HG03066 (cell line): ENCODE measurements at regions not wholly inside any gene's neighbourhood (a gene's known extent, or its start where the extent isn't known, plus 50 kb on each side); places are given as distances from the start of the nearest gene placed in this dataset.
"Not testable (repeated sequence)": the region's sequence is repeated elsewhere in the genome, so short reads cannot be mapped to it uniquely, and the experiment has no call there.

Experiments used
- ATAC-seq: cut with Tn5 transposase; IDR thresholded peaks from one replicate; pipeline ENCODE4 v1.9.1; 2021; ENCODE audit warnings: low read depth; ENCODE audit not compliant: unreplicated experiment

DNA sequence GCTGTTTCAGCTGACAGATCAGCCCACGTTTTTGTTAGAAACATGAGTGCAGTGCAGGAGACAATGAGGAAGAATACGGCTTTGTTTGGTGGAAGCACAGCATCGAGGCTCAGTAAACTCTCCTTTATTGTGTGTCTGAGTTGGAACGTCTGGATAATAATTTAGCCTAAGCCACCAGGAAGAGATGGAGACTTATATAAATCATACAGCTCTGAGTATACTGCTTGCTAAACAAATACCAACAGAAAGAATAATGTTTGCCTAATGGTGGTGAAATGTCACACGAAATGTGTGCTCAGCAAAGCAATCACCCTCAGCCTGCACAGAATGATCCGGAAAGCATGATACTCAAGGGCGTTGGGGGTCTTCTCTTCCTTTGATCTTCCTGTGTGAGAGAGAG lies 664.1 kb upstream of the ADARB2 start:
- no peak for ATAC-seq

DNA sequence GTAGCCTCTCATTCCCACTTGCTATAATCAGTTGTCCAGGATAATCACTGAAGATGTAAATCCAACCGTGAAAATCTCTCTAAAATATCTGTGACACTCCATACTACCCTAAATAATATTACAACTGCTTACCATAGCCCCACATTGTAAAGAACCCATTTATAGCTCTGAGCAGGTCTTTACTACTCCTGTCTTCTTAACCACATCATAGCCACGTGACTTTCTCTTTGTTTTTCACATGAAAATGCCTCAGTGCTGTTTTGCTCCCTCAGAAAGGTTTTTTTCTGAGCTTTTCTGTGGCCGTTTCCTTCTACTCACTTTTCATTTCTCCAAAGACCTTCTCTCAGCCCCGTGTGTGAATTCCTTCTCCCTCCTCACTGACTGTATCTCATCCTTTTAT lies 662.2 kb upstream of the ADARB2 start:
- ATAC-seq: no peak

DNA sequence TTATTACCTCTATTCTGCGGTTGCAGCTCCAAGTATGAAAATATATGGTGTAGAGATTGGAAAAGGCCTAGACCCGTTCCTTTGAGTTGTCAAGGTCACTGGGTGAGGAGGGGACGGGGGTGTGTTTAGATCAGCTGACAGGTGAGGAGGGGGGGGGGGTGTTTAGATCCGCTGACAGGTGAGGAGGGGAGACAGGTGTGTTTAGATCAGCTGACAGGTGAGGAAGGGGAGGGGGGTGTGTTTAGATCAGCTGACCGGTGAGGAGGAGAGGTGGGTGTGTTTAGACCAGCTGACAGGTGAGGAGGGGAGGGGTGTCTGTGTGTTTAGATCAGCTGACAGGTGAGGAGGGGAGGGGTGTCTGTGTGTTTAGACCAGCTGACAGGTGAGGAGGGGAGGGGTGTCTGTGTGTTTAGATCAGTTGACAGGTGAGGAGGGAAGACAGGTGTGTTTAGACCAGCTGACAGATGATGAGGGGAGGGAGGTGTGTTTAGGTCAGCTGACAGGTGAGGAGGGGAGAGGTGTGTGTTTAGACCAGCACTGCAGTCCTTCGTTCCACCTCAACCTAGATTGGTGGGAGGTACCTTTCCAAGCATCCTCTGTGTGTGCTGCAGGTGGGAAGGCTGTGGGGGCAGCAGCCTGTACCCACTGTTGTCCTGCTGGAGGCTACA lies 655.0 kb upstream of the ADARB2 start:
- no peak for ATAC-seq

DNA sequence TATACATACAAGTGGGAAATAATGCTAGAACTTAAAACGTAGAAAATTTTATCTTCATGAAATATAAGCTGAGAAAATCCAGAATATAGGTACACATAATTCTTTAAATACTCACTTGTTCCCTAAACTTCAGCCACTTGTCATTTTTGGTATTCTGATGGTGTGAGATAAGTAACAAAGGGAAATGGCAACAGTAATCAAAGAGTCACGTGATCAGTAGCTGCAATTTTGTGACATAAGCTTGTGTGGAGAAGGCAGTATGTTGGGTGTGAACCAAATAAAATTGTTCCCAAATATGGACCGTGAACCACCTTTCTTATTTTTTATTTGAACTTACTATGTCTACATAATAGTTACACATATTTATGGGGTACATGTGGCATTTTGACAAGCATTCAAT lies 650.3 kb upstream of the ADARB2 start:
- ATAC-seq: no peak

DNA sequence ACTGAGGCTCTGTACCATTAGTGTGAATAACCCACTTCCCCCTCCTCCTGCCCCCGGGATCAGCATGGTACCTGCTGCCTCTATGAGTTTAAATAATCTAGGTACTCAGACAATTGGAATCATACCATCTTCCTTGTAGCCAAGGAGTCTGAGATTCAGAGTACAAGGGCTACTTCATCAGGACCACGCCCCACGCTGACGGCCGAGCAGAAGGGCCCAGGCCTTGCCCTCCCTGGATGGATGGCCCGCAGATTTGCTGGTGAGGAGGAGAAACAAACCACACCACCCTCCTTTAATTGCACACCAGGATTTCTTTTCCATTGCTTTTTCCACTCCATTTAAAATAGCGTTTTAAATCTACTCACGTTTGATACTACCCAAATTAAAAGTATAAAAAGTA lies 649.9 kb upstream of the ADARB2 start:
- ATAC-seq: no peak

DNA sequence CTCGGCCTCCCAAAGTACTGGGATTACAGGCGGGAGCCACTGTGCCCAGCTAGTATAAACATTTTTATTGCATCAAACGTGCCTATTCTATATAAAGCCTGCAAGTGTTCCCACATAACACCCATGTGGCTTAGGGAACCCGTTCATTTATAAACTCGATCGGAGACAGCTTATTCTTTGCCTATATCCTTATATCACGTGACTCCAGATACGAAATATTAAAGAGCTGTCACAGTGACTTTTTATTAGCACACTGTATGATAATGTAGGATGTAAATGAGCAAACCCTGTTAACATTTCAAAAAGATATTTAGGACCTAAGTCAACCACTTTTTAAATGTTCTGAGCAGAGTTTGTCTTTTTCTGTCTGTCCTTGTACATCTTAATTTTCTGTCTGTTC lies 642.9 kb upstream of the ADARB2 start:
- no peak for ATAC-seq

DNA sequence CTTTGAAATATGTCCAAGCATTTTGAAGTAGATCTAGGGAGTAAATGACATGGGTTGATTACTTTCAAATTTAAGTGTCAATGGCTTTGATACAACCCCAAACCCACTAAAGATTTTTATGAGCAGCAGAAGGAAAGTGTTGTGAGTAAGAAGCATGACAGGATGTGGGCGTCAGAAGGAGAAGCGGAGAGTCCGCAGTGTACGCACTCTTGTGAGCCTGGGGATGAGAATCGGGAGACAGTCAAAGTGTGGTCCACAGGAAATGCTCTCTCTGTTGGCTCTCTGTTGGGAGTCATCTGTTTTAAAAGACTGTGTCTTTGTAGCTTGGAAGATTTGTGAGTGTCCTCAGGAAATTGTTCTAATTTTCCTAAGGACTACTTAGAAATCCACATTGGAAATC lies 629.8 kb upstream of the ADARB2 start:
- no peak for ATAC-seq

DNA sequence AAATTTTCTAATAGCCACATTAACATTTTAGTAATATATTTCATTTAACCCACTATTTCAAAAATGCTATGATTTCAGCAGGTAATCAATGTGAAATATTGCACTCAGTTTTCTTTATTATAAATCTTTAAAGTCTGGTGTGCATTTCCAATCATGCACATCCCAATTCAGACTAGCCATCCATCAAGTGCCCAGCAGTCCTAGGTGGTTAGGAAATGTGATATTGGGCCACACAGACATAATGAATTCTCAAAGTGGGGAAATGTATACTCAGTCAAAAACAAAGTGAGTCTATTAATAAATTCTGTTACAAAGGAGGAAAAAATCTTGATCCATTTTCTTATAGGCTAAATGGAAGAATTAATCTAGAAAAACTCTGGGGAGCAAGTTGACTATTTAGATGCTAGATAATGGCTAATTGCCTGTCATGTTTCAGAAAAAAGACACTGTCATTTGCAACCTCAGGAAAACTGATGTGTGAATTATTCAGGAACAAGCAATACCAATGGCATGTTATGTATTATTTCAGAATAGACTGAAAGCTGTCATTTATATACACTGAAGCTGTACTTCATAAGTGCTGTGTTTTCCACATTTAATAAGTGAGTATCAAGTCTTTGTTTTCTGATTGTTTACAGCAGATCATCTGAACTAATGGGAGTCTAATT lies 629.1 kb upstream of the ADARB2 start:
- ATAC-seq: no peak

DNA sequence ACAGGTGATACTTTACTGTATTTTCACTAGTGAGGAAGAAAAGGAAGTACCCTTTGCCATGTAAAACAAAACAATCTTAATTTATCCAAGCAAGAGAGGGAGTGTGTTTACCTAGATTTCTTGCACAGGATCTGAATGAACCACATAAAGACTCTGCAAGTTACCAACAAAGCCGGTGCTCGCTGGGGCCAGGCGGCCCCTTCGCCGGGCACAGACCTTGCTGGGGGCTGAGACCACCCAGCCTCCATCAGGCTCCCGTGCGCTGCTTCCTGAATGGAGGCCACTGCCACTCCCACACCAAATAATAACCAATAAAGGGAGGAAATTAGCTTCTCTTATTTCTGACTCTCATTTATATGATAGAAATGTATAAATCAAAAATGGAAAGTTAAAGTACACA lies 625.0 kb upstream of the ADARB2 start:
- ATAC-seq: no peak

DNA sequence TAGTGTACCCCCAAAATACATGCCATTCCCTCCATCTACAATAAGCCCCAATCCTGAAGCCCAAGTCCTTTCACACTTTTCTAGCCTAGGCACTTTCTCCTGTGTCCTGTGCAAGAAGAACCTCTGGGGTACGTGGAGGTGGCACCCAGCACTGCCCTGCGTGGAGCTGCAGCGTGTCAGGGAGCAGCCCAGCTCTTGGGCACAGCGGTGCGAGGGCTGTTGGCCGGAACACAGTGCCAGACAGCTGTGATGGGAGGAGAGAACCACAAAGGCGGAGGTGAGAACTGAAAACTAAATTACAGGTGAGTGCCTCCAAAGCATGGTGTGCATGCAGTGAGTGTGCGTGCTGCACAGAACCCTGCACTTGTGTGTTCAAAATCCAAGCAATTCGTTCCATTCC lies 621.3 kb upstream of the ADARB2 start:
- no peak for ATAC-seq

DNA sequence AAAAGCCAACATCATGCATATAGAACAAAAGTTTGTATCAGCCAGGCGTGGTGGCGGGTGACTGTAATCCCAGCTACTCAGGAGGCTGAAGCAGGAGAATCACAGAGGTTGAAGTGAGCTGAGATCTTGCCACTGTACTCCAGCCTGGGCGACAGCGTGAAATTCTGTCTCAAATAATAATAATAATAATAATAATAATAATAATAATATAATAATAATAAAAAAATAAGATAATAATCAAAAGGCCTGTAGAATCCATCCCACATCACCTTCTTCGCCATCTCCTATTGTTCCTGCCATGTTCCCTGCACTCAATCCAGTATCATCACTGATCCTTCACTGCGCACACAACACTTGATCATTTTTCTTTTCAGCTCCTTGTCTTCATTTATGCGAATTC lies 619.3 kb upstream of the ADARB2 start:
- no peak for ATAC-seq

DNA sequence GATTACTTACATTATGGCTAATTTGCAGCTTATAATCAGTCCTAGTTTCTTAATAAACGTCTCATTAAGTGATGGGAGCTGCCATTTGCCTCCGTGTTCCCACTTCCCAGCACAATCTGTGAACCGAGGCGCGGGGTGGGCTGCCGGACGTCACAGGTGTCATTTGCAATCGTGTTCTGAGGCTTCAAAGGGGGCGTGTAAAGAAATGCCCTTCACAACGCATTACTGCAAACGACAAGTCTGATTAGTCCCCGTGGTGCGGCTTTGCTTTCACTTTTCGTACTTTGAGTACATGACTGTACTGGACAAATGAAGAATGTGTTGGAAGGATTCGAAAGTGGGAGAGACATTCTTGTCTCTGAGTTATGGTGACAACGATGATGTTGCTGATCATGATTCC lies 614.2 kb upstream of the ADARB2 start:
- ATAC-seq: no peak

DNA sequence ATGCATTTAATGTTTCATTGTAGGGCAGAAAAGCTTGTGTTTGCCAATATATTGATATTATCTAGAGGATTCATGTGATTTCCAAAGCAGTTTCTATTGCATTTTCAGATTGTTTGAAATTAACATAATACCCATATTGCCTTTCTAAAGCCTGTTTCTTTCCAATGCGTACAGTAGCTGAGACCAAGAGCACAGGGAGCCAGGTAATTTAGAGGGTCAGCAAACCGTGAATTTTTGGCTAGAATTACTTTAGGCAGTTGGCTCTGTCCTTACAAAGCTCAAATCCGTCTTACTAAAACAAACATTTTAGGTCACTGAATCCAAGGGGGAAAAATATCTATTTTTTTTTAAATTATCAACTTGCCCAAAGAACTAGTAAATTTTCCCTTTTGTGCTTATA lies 604.9 kb upstream of the ADARB2 start:
- no peak for ATAC-seq

DNA sequence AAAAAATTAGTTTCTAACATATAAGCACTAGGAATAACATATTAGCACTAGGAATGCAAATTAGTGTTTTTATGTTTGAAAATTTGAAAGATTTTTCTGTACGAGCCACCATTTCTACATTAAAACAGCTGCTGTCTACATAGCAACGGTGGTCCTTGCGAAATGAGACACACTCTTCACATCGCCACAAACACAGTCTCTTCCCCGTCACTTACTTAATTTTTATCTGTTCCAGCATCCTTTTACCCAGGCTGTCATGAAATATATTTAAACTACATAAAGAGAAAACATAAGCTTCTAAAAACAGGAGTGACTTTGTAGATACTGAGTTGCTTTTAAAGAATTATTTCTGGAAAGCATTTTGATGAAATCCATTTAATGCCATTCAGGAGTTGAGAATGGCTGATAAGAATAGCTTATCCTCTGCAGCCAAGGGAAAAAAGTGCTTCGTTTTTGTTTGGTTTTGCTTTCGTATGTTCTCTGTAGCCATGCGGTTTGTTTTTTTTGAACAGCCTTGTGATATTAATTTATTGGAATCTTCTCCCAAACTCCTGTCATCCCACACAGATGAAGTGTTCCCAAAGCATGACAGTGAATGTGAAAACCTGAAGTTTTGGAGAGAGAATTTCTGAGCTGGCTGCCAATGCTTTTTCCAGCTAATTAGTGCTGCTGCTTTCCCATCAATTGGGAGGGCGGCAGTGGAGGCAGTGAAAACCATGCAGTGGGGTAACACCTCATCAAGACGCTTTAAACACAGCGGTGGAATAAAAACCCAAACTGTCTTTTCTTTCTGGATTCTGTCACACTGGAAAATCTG lies 603.7 kb upstream of the ADARB2 start:
- ATAC-seq: no peak

DNA sequence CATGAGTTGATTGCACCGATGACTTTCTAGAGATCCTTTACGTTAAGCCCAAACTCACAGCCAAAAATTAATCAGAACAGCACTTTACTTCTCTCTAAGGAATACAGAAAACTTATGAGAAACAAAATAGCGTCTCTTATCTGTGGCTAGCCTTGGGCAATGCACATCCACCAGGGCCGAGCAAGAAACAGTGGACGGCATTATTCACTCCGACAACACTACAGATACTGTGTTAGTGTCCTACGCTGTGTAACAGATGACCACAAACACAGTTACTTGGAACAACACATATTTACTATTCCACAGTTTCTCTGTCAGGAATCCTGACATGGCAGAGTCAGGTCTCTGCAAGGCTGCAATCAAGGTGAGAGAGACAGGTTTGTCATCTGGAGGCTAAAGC lies 598.3 kb upstream of the ADARB2 start:
- no peak for ATAC-seq

DNA sequence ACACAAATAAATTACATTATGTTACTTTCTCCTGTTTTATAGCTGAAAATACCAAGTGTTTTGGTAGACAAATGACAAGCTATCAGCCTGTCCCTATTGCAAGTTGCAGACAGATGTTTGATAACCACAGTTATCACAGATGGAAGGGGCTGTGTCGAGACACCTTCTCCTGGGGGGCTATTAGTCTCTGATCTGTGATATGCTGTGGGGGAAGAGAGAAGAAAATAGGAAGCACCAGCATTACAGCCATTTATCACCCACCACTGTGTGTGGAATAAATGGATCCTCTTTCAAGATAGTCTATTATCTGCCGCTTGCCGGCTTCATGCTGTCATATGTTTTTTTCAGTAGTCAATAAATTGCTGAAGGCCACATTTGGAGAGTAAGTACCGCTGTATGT lies 597.2 kb upstream of the ADARB2 start:
- ATAC-seq: no peak

DNA sequence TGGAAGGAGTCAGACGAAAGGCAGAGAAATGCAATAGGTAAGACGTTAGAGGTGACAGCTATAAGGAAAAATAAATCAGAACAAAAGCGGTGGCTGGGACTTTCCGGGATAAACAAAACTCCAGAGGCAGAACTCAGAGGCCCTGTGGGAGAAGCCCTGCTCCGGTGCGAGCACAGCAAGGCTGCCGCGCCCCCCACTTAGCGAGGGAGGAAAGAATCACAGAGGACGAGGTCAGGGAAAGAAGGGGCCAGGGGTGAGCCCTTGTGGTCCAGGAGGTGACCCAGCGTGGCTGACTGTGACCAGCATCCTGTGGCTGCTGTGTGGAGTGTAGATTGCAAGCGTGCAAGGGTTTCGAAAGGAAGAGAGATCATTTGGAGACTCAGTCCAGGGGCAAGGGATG lies 591.8 kb upstream of the ADARB2 start:
- no peak for ATAC-seq

DNA sequence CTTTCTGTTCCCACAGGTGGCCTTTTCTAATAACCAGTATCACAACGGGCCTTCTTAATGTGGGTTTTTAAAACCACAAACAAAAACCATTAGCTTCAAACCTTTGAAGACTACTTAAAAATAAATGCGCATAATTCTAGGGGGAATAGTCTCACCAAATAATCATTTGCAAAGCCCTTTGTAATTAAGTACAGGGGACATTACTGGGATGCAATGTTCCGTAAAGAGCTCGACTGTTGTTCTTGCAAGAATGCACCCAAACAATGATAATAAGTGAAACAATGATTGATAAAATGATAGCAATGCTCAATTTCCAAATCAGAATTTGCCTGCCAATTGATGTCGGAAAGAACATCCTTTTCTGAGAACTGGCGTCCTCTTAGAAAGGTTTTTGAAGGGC lies 589.1 kb upstream of the ADARB2 start:
- ATAC-seq: no peak

DNA sequence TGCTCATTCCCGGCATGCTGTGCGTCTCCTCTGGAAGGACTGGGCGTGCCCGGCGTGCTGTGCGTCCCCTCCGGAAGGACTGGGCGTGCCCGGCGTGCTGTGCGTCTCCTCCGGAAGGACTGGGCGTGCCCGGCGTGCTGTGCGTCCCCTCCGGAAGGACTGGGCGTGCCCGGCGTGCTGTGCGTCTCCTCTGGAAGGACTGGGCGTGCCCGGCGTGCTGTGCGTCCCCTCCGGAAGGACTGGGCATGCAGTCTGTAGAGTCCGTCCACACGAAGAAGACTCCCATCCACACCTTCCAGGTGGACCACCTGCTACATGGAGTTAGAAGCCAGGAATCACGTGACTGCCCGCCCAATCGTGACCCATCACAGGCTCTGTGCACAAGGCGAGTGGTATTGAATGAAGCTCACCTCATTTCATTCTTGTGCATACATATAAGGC lies 577.7 kb upstream of the ADARB2 start:
- ATAC-seq: not testable (repeated sequence)

DNA sequence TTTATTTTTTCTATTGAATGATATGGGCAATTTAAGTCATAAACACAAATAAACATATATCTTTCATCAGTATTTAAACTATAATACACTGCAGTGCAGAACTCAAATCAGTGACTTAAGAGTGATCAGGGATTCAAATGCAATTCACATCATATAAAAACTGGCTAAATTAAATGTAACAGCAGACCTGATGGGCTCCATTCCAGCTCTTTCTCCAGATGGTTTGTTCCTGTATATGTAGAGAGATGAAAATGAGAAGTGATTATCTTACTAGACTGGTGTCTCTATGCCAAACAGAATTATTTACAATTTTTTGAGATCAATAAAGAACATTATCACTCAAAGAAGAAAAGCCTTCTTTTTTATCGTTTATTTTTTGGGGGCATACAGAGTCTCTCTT lies 568.8 kb upstream of the ADARB2 start:
- no peak for ATAC-seq

DNA sequence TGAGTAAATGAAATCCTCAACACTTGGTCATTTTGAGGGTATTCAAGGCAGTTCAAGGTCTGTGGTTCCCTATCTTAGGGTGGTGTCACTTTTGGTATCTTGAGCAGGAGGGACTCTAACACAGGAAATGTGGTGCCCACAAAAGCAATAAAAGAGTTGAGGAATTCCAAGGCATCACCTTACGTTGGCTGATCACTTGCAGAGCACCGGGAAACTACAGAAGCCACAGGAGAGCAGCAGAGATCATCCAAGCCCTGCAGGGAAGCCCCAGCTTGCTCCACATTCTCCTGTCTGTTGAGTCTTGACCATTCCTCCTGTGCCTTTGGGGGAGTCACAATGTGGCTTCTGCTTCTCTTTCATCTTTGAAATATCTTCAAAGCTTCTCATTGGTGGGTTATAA lies 565.8 kb upstream of the ADARB2 start:
- ATAC-seq: no peak

DNA sequence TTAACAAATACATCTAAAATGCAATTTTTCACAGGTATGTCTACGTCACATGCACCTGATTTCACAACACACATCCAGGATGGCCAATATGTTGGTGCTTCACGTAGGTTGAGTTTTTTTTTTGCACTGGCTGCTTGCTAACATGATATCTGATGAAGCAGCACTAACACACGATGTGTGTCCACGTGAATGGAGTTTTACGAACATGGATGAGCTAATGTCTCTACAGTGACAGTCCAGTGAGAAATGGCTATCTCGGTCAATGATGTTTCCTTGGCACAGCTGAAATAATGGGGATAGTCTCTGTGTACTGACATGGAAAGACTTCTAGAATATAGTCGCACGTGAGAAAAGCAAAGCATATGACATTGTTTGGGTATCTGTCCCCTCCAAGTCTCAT lies 563.9 kb upstream of the ADARB2 start:
- no peak for ATAC-seq
